ENCODE measurements at regions not wholly inside any gene's neighbourhood (a gene's known extent, or its start where the extent isn't known, plus 50 kb on each side); places are given as distances from the start of the nearest gene placed in this dataset.

DNA sequence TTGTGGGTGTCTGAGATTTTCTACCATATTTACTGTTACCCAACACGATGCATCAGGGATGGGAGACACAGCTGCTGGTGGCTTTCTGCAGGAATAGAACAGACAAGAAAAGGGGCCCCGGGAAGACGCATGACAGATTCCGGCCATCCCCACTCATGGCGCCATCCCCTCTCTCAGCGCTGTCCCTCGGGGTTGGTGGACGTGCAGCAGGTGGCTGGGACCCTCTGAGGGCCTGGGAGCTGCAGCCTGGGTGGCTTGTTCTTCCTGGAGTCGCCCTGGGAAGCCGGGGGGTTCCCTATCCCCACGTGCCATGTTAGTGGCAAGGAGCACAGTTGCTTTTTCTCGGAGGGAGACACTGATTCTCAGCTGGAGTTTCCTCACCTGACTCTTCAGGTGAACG is 1123.3 kb downstream of the BRD1 start:
- Histone ChIP-seq H3F3A (ENCODE audit: control insufficient read depth, insufficient read depth) (no peaks in the 10 kb centered on the region), H3K27me3 (ENCODE audit: control insufficient read depth, low read length) (no peaks in the 10 kb centered on the region), H3K4me3 (ENCODE audit: low read length) (no peak overlapping the region), H3K27ac (ENCODE audit: low read depth, low read length) (no peak overlapping the region), H4K20me1 (ENCODE audit: control insufficient read depth, insufficient read depth, low read depth, low read length) (no peaks in the 10 kb centered on the region), H3K9me2 (replicated peaks; ENCODE audit: control insufficient read depth, low read length) (no peaks in the 10 kb centered on the region), H3K9me3 (ENCODE audit: control insufficient read depth, insufficient read depth, low read length) (no peaks in the 10 kb centered on the region), H3K4me1 (ENCODE audit: control insufficient read depth, low read length) (no peaks in the 10 kb centered on the region), H3K79me2 (ENCODE audit: control insufficient read depth, low read length) (no peaks in the 10 kb centered on the region), H3K36me3 (ENCODE audit: control insufficient read depth, low read length) (no peaks in the 10 kb centered on the region), H3K4me2 (ENCODE audit: low read length) (no peak overlapping the region)
- TF ChIP-seq EZH2phosphoT487 (IDR thresholded peaks at IDR 0.05; ENCODE audit: borderline replicate concordance, low read length), result no peak
- TF ChIP-seq, protein P1, sequence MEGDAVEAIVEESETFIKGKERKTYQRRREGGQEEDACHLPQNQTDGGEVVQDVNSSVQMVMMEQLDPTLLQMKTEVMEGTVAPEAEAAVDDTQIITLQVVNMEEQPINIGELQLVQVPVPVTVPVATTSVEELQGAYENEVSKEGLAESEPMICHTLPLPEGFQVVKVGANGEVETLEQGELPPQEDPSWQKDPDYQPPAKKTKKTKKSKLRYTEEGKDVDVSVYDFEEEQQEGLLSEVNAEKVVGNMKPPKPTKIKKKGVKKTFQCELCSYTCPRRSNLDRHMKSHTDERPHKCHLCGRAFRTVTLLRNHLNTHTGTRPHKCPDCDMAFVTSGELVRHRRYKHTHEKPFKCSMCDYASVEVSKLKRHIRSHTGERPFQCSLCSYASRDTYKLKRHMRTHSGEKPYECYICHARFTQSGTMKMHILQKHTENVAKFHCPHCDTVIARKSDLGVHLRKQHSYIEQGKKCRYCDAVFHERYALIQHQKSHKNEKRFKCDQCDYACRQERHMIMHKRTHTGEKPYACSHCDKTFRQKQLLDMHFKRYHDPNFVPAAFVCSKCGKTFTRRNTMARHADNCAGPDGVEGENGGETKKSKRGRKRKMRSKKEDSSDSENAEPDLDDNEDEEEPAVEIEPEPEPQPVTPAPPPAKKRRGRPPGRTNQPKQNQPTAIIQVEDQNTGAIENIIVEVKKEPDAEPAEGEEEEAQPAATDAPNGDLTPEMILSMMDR (IDR thresholded peaks at IDR 0.05; ENCODE audit: low read depth, low read length, poor library complexity, severe bottlenecking), result no peak

DNA sequence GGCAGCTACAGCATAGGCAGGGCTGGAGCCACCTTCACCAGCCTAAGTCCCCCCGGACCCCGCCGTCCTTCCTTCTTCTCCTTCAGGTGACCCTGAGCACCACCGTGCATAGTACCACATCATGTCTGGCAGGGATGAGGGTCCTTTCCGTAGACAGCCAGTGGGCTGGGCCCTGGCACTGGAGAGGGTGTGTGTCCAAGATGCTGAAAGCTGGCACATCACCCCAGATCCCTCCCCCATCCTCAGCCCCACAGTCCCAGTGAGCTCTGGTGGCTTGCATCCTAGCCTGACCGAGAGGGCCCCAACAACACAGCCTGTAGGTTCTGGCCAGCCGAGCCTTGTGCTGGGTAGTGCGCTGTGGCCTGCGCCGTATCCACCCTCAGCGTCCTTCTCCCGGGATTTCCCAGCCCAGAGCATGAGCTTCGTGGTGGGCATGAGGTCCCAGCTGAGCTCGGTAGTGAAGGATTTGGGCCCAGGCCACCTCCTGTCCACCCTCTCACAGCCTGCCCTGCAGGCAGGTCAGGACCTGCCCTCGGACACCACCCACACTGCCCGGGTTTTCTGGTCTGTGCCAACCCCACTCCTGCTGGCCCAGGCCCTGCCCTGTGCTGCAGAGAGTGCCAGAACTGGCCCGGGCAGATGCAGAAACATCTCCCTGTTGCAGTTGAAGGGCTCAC is 1124.3 kb downstream of the BRD1 start:
- Histone ChIP-seq H3K9me3 (ENCODE audit: control insufficient read depth, insufficient read depth, low read length) (no peaks in the 10 kb centered on the region), H3K4me1 (ENCODE audit: control insufficient read depth, low read length) (no peaks in the 10 kb centered on the region), H4K20me1 (ENCODE audit: control insufficient read depth, insufficient read depth, low read depth, low read length) (no peaks in the 10 kb centered on the region), H3K27me3 (ENCODE audit: control insufficient read depth, low read length) (no peaks in the 10 kb centered on the region), H3K4me3 (ENCODE audit: low read length) (no peak overlapping the region), H3K4me2 (ENCODE audit: low read length) (no peak overlapping the region), H3K36me3 (ENCODE audit: control insufficient read depth, low read length) (no peaks in the 10 kb centered on the region), H3K27ac (ENCODE audit: low read depth, low read length) (no peak overlapping the region), H3F3A (ENCODE audit: control insufficient read depth, insufficient read depth) (no peaks in the 10 kb centered on the region), H3K9me2 (replicated peaks; ENCODE audit: control insufficient read depth, low read length) (no peaks in the 10 kb centered on the region), H3K79me2 (ENCODE audit: control insufficient read depth, low read length) (no peaks in the 10 kb centered on the region)
- no peak for TF ChIP-seq EZH2phosphoT487 (IDR thresholded peaks at IDR 0.05; ENCODE audit: borderline replicate concordance, low read length)
- TF ChIP-seq, protein P1 (IDR thresholded peaks at IDR 0.05; ENCODE audit: low read depth, low read length, poor library complexity, severe bottlenecking), result no peak

DNA sequence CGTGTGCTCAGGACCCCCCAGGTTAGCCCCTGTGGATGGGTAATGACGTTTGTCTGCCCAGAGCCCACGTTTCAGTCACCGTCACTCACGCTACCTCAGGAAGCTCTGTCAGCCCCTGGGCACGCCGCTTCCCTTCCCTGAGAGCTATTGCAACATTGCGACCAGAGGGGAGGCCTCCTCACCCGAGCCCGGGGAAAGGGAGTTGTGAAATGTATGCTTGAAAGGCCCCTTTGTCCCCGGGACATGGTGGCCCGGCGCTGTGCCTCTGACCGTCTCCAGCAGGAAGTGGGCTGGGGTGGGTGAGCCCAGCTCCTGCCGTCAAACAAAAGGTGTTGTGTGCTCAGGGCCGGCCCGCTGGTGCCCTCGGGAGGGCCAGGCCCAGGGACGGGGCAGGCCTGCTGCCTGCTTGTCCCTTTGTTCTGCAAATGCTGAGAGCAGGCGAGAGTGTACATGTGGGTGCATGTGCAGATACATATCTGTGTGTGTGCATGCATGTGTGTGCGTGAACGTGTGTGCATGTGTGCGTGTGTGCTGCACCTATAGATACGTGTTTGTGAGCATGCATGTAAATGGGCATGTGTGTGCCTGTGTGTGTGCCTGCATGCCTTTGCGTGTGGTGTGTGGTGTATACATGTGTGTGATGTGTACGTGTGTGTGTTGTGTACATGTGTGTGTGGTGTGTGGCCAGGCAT is 1125.0 kb downstream of the BRD1 start:
- H3K9me3 ChIP-seq (ENCODE audit: control insufficient read depth, insufficient read depth, low read length), result no peaks in the 10 kb centered on the region
- H3K4me2 ChIP-seq (ENCODE audit: low read length), result no peak overlapping the region
- H3K9me2 ChIP-seq (replicated peaks; ENCODE audit: control insufficient read depth, low read length), result no peaks in the 10 kb centered on the region
- H3K27me3 ChIP-seq (ENCODE audit: control insufficient read depth, low read length), result no peaks in the 10 kb centered on the region
- H3K4me1 ChIP-seq (ENCODE audit: control insufficient read depth, low read length), result no peaks in the 10 kb centered on the region
- H3K27ac ChIP-seq (ENCODE audit: low read depth, low read length), result no peak overlapping the region
- TF ChIP-seq, protein P1 (IDR thresholded peaks at IDR 0.05; ENCODE audit: low read depth, low read length, poor library complexity, severe bottlenecking), result no peak
- no peak for TF ChIP-seq EZH2phosphoT487 (IDR thresholded peaks at IDR 0.05; ENCODE audit: borderline replicate concordance, low read length)
- no peaks in the 10 kb centered on the region for H3K79me2 ChIP-seq (ENCODE audit: control insufficient read depth, low read length)
- H3F3A ChIP-seq (ENCODE audit: control insufficient read depth, insufficient read depth), result no peaks in the 10 kb centered on the region
- no peak overlapping the region for H3K4me3 ChIP-seq (ENCODE audit: low read length)
- H4K20me1 ChIP-seq (ENCODE audit: control insufficient read depth, insufficient read depth, low read depth, low read length), result no peaks in the 10 kb centered on the region
- H3K36me3 ChIP-seq (ENCODE audit: control insufficient read depth, low read length), result no peaks in the 10 kb centered on the region
